OCI-LY3 (cell line): ENCODE measurements at regions not wholly inside any gene's neighbourhood (a gene's known extent, or its start where the extent isn't known, plus 50 kb on each side); places are given as distances from the start of the nearest gene placed in this dataset.

Experiments
- H2AFZ ChIP-seq: fragments of 200-600, 300-600 bp; shearing (Covaris generic); 2 replicates; pipeline ENCODE4 v1.6.0; 2014; ENCODE audit warnings: antibody characterized with exemption, low read depth, low read length
- H3K27ac ChIP-seq: fragments of 200-600, 300-600 bp; sonication (generic); 2 replicates; pipeline ENCODE4 v1.5.1; 2014; ENCODE audit warnings: mild to moderate bottlenecking, low read length, moderate library complexity, mixed read lengths
- H3K27me3 ChIP-seq: fragments of 200-600, 300-600 bp; sonication (generic); 2 replicates; pipeline ENCODE4 v1.6.1; 2014; ENCODE audit warnings: low read depth, low read length, mixed read lengths
- H3K36me3 ChIP-seq: fragments of 200-600, 300-600 bp; sonication (generic); replicated peaks from 2 replicates; pipeline ENCODE3; 2014; ENCODE audit warnings: low read depth, low read length, mixed read lengths
- H3K4me1 ChIP-seq: fragments of 300-600, 200-600 bp; sonication (generic); 2 replicates; pipeline ENCODE4 v1.6.1; 2014; ENCODE audit warnings: low read length, mixed read lengths
- H3K4me2 ChIP-seq: fragments of 200-600, 300-600 bp; sonication (generic); 2 replicates; pipeline ENCODE4 v1.6.1; 2014; ENCODE audit warnings: low read length, mixed read lengths
- H3K4me3 ChIP-seq: fragments of 300-600, 200-600 bp; sonication (generic); 2 replicates; pipeline ENCODE4 v1.5.1; 2014; ENCODE audit warnings: antibody characterized with exemption, mild to moderate bottlenecking, low read length, moderate library complexity
- H3K79me2 ChIP-seq: fragments of 300-600, 200-600 bp; shearing (Covaris generic); 2 replicates; pipeline ENCODE4 v1.6.1; 2014; ENCODE audit warnings: mild to moderate bottlenecking, low read length, mixed read lengths
- H3K9ac ChIP-seq: fragments of 300-600, 200-600 bp; shearing (Covaris generic); 2 replicates; pipeline ENCODE4 v1.6.0; 2014; ENCODE audit warnings: mild to moderate bottlenecking, low read length, moderate library complexity
- H3K9me3 ChIP-seq: fragments of 200-600, 300-600 bp; shearing (Covaris generic); 2 replicates; pipeline ENCODE4 v1.6.1; 2014; ENCODE audit warnings: low read length, mixed read lengths; ENCODE audit not compliant: insufficient read depth
- H4K20me1 ChIP-seq: fragments of 200-600, 300-600 bp; sonication (generic); 2 replicates; pipeline ENCODE4 v1.6.1; 2016; ENCODE audit warnings: low read length, mixed read lengths; ENCODE audit not compliant: insufficient read depth
- EZH2phosphoT487 ChIP-seq: fragments of 200-600 bp; shearing (Covaris generic); IDR thresholded peaks from 2 replicates; pipeline ENCODE4 v1.6.1; 2018; ENCODE audit warnings: antibody characterized with exemption, mixed run types, low read depth
- TF ChIP-seq, protein P1 (sequence below): fragments of 200-600, 300-600 bp; sonication (generic); IDR thresholded peaks from 2 replicates; pipeline ENCODE4 v1.5.1; 2014; ENCODE audit warnings: antibody characterized with exemption, low read length, low read depth

DNA sequence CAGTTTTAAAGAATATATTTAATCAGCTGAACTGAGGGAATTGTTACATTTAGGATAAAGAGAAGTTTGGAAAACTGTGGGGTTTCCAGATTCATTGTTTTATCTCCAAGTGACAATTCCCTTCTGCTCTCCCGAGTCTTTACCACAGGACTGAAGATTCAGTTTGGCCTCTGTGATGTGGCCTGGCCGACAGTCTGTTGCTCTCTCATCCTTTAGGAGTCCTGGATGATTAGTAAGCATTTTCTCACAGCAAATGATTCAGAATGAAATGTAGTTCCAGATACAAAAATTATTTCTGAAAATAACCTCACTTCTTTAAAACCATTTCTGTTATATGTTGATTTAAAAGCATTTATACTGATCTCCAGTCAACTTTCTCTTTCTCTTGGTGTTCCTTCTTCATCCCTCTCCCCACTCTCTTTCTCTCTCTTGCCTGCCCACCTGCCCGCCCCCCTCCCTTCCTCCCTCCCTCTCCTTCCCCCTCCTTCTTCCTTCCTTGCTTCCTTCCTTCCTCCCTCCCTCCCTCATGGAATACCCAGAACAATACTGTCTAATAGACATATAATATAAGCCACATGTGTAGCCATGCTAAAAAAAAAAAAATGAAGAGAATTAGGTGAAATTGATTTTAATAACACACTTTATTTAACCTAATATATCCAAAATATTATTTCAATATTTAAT is 254.9 kb downstream of the PRL start:
- Histone ChIP-seq H3K27ac (no peak overlapping the region), H3K27me3 (no peaks in the 10 kb centered on the region), H2AFZ (no peak overlapping the region), H3K9ac (no peak overlapping the region), H3K9me3 (no peaks in the 10 kb centered on the region), H3K4me2 (no peak overlapping the region), H3K36me3 (no peaks in the 10 kb centered on the region), H3K4me3 (no peak overlapping the region), H3K4me1 (no peaks in the 10 kb centered on the region), H3K79me2 (no peaks in the 10 kb centered on the region), H4K20me1 (no peaks in the 10 kb centered on the region)
- no peak for TF ChIP-seq EZH2phosphoT487
- TF ChIP-seq, protein P1, sequence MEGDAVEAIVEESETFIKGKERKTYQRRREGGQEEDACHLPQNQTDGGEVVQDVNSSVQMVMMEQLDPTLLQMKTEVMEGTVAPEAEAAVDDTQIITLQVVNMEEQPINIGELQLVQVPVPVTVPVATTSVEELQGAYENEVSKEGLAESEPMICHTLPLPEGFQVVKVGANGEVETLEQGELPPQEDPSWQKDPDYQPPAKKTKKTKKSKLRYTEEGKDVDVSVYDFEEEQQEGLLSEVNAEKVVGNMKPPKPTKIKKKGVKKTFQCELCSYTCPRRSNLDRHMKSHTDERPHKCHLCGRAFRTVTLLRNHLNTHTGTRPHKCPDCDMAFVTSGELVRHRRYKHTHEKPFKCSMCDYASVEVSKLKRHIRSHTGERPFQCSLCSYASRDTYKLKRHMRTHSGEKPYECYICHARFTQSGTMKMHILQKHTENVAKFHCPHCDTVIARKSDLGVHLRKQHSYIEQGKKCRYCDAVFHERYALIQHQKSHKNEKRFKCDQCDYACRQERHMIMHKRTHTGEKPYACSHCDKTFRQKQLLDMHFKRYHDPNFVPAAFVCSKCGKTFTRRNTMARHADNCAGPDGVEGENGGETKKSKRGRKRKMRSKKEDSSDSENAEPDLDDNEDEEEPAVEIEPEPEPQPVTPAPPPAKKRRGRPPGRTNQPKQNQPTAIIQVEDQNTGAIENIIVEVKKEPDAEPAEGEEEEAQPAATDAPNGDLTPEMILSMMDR = no peak

DNA sequence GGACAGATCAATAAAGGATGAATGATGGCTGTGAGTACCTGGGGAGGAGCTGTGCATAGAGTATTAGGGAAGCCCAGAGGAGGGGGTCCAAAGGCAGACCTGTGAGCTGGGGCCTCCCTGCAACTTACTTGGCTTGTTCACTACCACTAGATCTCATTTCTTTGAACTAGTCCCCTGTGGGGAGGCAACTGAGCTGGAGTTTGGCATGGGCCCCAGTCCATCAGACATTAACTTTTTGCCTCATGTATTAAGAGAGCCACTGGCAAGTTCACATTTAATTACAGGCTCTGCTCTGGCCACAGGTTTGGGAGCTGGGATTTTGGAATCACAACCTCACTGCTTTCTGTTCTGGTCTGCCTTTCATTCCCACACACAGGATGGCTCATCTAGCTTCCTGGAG is 254.1 kb downstream of the PRL start:
- H3K4me3 ChIP-seq = no peak overlapping the region
- no peak for TF ChIP-seq EZH2phosphoT487
- TF ChIP-seq, protein P1 = no peak
- H3K4me1 ChIP-seq = no peaks in the 10 kb centered on the region
- H3K27ac ChIP-seq = no peak overlapping the region
- no peaks in the 10 kb centered on the region for H4K20me1 ChIP-seq
- H3K27me3 ChIP-seq = no peaks in the 10 kb centered on the region
- H3K9me3 ChIP-seq = no peaks in the 10 kb centered on the region
- H3K79me2 ChIP-seq = no peaks in the 10 kb centered on the region
- H3K36me3 ChIP-seq = no peaks in the 10 kb centered on the region
- H3K9ac ChIP-seq = no peak overlapping the region
- H3K4me2 ChIP-seq = no peak overlapping the region
- no peak overlapping the region for H2AFZ ChIP-seq

DNA sequence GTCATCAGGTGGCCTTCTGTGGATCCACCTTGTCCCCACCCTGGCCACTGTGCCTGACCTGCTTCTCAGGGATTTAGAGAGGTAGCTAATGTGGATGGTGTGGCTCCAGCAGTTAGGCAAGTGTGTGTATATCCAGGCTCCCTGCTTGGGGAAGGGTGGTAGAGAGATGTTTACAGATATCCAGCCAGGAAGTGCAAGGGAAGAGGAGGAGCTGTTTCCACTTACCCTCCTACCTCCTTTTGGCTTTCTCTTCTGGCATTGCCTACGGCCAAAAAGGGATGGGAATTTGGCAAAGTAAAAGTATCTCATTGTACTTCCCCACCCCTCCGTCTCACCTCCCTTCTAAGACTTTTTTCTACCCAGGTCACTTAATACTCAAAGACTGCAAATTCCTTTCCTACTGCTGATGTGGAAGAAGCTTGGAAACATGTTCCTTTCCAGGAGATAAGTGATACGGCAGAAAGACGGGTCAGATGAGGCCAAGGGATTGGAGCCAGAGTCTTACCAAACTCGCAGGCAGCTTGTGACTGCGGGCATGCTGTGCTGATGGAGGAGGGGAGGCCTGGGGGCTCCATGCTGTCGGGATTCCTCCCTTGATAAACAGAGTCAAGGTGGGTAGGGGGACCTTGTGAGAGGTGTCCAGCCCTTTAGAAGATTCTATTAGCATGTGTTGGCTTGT is 253.4 kb downstream of the PRL start:
- Histone ChIP-seq H3K27ac (no peak overlapping the region), H3K4me1 (no peaks in the 10 kb centered on the region), H3K9me3 (no peaks in the 10 kb centered on the region), H3K36me3 (no peaks in the 10 kb centered on the region), H3K9ac (no peak overlapping the region), H3K4me2 (no peak overlapping the region), H3K27me3 (no peaks in the 10 kb centered on the region), H4K20me1 (no peaks in the 10 kb centered on the region), H3K4me3 (no peak overlapping the region), H2AFZ (no peak overlapping the region), H3K79me2 (no peaks in the 10 kb centered on the region)
- TF ChIP-seq, protein P1 = no peak
- no peak for TF ChIP-seq EZH2phosphoT487

DNA sequence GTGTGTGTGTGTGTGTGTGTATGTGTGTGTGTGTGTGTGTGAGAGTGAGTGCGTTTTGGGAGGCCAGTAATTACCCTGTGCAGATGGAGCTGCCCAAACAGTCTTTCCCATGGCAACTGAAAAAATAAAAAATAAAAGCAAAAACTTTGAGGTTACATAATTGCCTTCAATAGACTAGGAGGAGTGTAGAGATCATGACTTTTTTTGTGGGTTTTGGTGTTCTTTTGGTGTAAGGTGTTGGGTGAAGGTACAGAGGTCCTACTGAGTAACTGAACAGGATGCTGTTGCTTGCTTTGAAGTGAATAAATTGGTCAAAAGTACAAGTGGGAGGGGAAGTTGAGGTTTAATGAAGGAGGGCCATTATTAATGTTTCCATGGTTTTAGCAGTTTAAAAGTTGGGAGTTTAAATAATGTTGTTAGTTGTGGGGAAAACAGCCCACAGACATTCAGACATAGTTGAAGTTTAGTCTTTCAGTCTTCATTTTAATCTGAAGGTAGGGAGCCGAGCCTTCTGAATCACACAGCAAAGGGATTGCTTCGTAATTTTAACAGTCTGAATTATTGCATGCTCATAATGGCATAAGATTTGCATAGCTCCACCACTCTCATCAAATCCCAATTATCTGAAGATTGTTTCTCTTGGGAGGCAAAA is 251.4 kb downstream of the PRL start:
- no peak overlapping the region for H3K27ac ChIP-seq
- H3K79me2 ChIP-seq = no peaks in the 10 kb centered on the region
- no peak overlapping the region for H3K4me2 ChIP-seq
- no peak overlapping the region for H3K9ac ChIP-seq
- TF ChIP-seq, protein P1 = no peak
- no peak for TF ChIP-seq EZH2phosphoT487
- no peaks in the 10 kb centered on the region for H3K4me1 ChIP-seq
- H3K4me3 ChIP-seq = no peak overlapping the region
- no peaks in the 10 kb centered on the region for H3K27me3 ChIP-seq
- H2AFZ ChIP-seq = no peak overlapping the region
- no peaks in the 10 kb centered on the region for H3K36me3 ChIP-seq
- no peaks in the 10 kb centered on the region for H4K20me1 ChIP-seq
- no peaks in the 10 kb centered on the region for H3K9me3 ChIP-seq
